ENCODE measurements at regions not wholly inside any gene's neighbourhood (a gene's known extent, or its start where the extent isn't known, plus 50 kb on each side); places are given as distances from the start of the nearest gene placed in this dataset.
"Not testable (repeated sequence)": the region's sequence is repeated elsewhere in the genome, so short reads cannot be mapped to it uniquely, and the experiment has no call there.

DNA sequence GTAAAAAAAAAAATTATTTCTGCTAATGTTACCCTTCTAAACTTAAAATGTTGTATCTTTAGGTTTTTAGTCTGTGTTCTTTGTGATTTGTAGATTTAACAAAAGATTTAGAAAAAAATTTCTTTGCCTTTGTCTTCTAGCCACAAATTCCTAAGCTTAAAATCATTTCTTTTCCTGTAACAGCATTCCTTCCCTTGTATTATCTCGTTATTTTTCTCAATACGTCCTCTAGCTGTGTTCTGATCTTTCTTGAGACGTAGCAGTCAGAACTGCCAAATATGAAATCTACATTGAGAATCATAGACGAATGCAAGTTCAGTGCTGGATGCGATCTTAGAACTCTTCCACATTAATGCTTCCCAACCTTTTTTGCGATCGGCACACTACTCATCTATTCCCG is 283.1 kb downstream of the UTRN start:
- Histone ChIP-seq H3K4me2 (no peak overlapping the region), H3K27ac (no peak overlapping the region)
- TF ChIP-seq, protein P1, sequence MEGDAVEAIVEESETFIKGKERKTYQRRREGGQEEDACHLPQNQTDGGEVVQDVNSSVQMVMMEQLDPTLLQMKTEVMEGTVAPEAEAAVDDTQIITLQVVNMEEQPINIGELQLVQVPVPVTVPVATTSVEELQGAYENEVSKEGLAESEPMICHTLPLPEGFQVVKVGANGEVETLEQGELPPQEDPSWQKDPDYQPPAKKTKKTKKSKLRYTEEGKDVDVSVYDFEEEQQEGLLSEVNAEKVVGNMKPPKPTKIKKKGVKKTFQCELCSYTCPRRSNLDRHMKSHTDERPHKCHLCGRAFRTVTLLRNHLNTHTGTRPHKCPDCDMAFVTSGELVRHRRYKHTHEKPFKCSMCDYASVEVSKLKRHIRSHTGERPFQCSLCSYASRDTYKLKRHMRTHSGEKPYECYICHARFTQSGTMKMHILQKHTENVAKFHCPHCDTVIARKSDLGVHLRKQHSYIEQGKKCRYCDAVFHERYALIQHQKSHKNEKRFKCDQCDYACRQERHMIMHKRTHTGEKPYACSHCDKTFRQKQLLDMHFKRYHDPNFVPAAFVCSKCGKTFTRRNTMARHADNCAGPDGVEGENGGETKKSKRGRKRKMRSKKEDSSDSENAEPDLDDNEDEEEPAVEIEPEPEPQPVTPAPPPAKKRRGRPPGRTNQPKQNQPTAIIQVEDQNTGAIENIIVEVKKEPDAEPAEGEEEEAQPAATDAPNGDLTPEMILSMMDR (conservative IDR thresholded peaks at IDR 0.05; ENCODE audit: low read depth, low read length) = no peak

DNA sequence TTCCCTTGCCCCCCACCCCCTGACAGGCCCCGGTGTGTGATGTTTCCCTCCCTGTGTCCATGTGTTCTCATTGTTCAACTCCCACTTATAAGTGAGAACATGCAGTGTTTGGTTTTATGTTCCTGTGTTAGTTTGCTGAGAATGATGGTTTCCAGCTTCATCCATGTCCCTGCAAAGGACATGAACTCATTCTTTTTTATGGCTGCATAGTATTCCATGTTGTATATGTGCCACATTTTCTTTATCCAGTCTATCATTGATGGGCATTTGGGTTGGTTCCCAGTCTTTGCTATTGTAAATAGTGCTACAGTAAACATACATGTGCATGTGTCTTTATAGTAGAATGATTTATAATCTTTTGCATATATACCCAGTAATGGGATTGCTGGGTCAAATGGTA is 287.4 kb downstream of the UTRN start:
- H3K36me3 ChIP-seq (ENCODE audit: insufficient read depth); H3K4me1 ChIP-seq (ENCODE audit: low read depth, poor library complexity, severe bottlenecking); H3K4me2 ChIP-seq; H3K4me3 ChIP-seq (IDR thresholded peaks at IDR 0.05; ENCODE audit: insufficient read depth, low read depth, low read length); H3K9ac ChIP-seq; H3K79me2 ChIP-seq (ENCODE audit: insufficient read depth, low read depth); H4K20me1 ChIP-seq (ENCODE audit: insufficient read depth); H3K27ac ChIP-seq; H3K27me3 ChIP-seq (ENCODE audit: insufficient read depth, low read depth); H2AFZ ChIP-seq (ENCODE audit: low read depth): not testable (repeated sequence)

More for the DNA sequence above, 283.1 kb downstream of the UTRN start:
- Histone ChIP-seq H3K9ac (no peak overlapping the region), H3K4me3 (IDR thresholded peaks at IDR 0.05; ENCODE audit: insufficient read depth, low read depth, low read length) (no peak overlapping the region), H3K27me3 (ENCODE audit: insufficient read depth, low read depth) (no peaks in the 10 kb centered on the region), H3K79me2 (ENCODE audit: insufficient read depth, low read depth) (no peaks in the 10 kb centered on the region), H3K4me1 (ENCODE audit: low read depth, poor library complexity, severe bottlenecking) (no peaks in the 10 kb centered on the region), H4K20me1 (ENCODE audit: insufficient read depth) (no peaks in the 10 kb centered on the region), H3K36me3 (ENCODE audit: insufficient read depth) (no peaks in the 10 kb centered on the region), H2AFZ (ENCODE audit: low read depth) (no peak overlapping the region)

DNA sequence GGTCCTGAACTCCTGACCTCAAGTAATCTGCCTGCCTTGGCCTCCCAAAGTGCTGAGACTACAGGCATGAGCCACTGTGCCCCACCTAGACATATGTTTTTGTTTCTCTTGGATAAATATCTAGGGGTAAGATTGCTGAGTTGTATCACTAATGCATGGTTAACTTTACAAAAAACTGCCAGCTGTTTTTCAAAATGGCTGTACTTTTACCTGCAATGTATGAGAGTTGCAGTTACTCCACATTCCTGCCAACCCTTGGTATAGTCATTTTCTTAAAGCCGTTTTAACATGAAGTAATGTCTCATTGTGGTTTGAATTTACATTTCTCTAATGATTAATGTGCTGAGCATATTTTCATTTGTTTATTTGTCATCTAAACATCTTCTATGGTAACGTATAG is 289.7 kb downstream of the UTRN start:
- Histone ChIP-seq H3K27me3 (ENCODE audit: insufficient read depth, low read depth) (no peaks in the 10 kb centered on the region), H3K4me2 (no peak overlapping the region), H3K36me3 (ENCODE audit: insufficient read depth) (no peaks in the 10 kb centered on the region), H3K4me3 (IDR thresholded peaks at IDR 0.05; ENCODE audit: insufficient read depth, low read depth, low read length) (no peak overlapping the region), H4K20me1 (ENCODE audit: insufficient read depth) (no peaks in the 10 kb centered on the region), H3K79me2 (ENCODE audit: insufficient read depth, low read depth) (no peaks in the 10 kb centered on the region), H3K27ac (no peak overlapping the region), H2AFZ (ENCODE audit: low read depth) (no peak overlapping the region), H3K4me1 (ENCODE audit: low read depth, poor library complexity, severe bottlenecking) (no peaks in the 10 kb centered on the region), H3K9ac (no peak overlapping the region)
- TF ChIP-seq, protein P1 (conservative IDR thresholded peaks at IDR 0.05; ENCODE audit: low read depth, low read length) = no peak

DNA sequence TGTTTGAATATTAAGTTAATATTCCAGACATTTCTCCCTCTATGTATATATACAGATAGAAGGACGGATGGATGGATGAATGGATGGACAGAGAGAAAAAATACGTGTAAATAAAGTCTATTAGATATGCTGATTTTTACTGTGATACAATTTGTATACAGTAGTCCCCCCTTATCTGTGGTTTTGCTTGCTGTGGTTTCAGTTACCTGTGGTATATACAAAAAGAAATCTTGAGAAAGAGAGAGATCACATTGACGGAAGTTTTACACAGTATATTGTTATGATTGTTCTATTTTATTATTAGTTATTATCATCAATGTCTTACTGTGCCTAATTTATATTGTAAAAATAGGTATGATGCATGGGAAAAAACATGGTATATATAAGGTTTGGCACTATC is 290.2 kb downstream of the UTRN start:
- no peak overlapping the region for H3K9ac ChIP-seq
- no peak overlapping the region for H3K4me3 ChIP-seq (IDR thresholded peaks at IDR 0.05; ENCODE audit: insufficient read depth, low read depth, low read length)
- TF ChIP-seq, protein P1 (conservative IDR thresholded peaks at IDR 0.05; ENCODE audit: low read depth, low read length) = no peak
- no peaks in the 10 kb centered on the region for H3K36me3 ChIP-seq (ENCODE audit: insufficient read depth)
- no peaks in the 10 kb centered on the region for H3K4me1 ChIP-seq (ENCODE audit: low read depth, poor library complexity, severe bottlenecking)
- no peaks in the 10 kb centered on the region for H3K79me2 ChIP-seq (ENCODE audit: insufficient read depth, low read depth)
- no peak overlapping the region for H3K27ac ChIP-seq
- no peaks in the 10 kb centered on the region for H3K27me3 ChIP-seq (ENCODE audit: insufficient read depth, low read depth)
- H2AFZ ChIP-seq (ENCODE audit: low read depth) = no peak overlapping the region
- H3K4me2 ChIP-seq = no peak overlapping the region
- no peaks in the 10 kb centered on the region for H4K20me1 ChIP-seq (ENCODE audit: insufficient read depth)

DNA sequence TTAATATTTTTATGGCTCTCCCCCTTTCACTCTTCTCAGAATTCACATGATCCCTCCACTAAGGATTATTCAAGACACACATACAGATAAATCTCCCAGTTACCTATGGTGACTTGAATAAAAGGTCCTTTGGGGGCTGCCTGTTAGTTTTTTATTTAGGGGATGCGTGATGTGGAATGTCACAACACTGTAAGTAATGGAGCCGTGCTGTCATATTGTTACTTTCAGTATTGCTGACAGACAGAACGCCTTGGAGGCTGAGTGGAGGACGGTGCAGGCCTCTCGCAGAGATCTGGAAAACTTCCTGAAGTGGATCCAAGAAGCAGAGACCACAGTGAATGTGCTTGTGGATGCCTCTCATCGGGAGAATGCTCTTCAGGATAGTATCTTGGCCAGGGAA is 291.7 kb downstream of the UTRN start:
- Histone ChIP-seq H4K20me1 (ENCODE audit: insufficient read depth) (no peaks in the 10 kb centered on the region), H3K79me2 (ENCODE audit: insufficient read depth, low read depth) (no peaks in the 10 kb centered on the region), H3K27ac (no peak overlapping the region), H3K4me3 (IDR thresholded peaks at IDR 0.05; ENCODE audit: insufficient read depth, low read depth, low read length) (no peak overlapping the region), H3K4me2 (no peak overlapping the region), H3K36me3 (ENCODE audit: insufficient read depth) (no peaks in the 10 kb centered on the region), H3K4me1 (ENCODE audit: low read depth, poor library complexity, severe bottlenecking) (peaks cover 3% of the 10 kb centered on the region), H2AFZ (ENCODE audit: low read depth) (no peak overlapping the region), H3K9ac (no peak overlapping the region), H3K27me3 (ENCODE audit: insufficient read depth, low read depth) (no peaks in the 10 kb centered on the region)
- TF ChIP-seq, protein P1 (conservative IDR thresholded peaks at IDR 0.05; ENCODE audit: low read depth, low read length) = no peak

Measured in KMS-11 (cell line).